ENCODE measurements at regions not wholly inside any gene's neighbourhood (a gene's known extent, or its start where the extent isn't known, plus 50 kb on each side); places are given as distances from the start of the nearest gene placed in this dataset.

DNA sequence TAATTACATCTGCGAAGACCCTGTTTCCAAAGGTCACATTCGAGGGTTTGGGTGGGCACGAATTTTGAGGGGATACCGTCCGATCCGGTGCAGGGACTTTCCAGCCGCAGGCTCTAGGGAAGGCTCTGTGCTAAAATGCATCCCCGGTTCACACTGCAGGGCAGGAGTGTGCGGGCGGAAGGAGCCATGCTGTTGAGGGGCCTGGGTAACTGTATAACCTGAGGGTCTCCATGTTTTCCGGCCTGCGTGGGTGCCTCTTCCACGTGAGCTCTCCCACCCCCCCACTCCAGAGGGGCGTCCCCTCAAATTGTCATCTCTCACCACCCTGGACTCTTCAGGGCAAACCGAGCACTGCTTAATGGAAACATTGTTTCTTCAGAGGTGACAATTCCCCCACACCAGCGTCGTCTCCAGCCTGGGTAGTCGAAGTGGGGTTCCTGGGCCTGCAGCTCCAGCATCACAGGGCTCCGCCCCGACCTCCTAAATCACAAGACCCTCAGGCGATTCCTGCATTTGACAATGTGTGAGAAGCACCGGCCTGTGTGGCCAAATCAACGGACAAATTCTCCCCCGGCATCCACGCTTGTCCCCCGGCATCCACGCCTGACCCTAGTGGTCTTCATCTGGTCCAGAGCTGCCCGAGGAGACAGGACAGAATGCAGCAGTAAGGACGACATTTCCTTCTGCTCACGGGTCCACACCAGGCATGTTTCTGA, 51.2 kb downstream of the FOXL3 start:
- no peak for DNase-seq (ENCODE audit: low spot score)
- Mint-ChIP-seq H3K27ac (no peak overlapping the region), H3K36me3 (ENCODE audit: low read depth) (no peaks in the 10 kb centered on the region), H3K9me3 (no peaks in the 10 kb centered on the region), H3K4me1 (ENCODE audit: low read depth) (no peaks in the 10 kb centered on the region), H3K27me3 (ENCODE audit: low read depth) (no peaks in the 10 kb centered on the region), H3K4me3 (no peak overlapping the region)

DNA sequence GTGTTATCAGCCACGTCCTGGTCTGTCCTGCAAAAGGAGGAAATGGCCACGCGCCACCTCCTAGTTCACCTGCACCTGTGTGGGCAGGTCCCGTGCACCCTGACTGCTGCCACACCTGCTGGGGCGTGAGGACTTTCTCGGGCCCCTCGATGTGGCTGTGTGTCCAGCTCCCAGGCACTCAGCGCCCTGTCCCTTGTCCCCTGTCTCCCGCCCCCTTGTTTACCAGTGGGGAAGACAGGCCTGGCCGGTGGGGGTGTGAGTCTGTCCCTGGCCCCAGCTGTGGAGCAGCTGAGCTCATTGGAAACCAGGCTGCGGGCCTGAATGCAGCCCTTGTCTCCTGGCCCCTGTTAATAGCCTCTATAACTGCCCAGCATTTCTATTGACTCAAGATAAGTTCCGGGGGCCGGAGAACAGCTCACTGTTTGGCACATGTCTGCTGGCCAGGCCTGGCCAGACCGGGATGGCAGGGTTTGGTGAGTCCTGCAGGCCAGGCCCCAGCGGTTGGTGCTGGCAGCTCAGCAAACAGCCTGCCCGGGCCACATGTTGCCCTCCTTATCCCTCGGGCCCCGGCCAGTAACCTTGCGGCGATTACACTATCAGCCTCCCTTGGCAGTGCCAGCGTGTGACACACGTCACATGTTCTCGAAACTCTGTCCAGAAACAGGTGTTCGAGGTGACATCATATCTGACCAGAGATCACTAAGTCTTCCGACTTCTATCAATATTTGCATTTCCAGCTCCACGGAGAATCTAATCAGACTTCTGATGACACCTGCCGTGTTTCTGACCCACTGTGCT, 52.1 kb downstream of the FOXL3 start:
- Mint-ChIP-seq H3K36me3 (ENCODE audit: low read depth) (no peaks in the 10 kb centered on the region), H3K27ac (no peak overlapping the region), H3K4me1 (ENCODE audit: low read depth) (no peaks in the 10 kb centered on the region), H3K4me3 (no peak overlapping the region), H3K27me3 (ENCODE audit: low read depth) (no peaks in the 10 kb centered on the region), H3K9me3 (no peaks in the 10 kb centered on the region)
- DNase-seq (ENCODE audit: low spot score), result no peak

DNA sequence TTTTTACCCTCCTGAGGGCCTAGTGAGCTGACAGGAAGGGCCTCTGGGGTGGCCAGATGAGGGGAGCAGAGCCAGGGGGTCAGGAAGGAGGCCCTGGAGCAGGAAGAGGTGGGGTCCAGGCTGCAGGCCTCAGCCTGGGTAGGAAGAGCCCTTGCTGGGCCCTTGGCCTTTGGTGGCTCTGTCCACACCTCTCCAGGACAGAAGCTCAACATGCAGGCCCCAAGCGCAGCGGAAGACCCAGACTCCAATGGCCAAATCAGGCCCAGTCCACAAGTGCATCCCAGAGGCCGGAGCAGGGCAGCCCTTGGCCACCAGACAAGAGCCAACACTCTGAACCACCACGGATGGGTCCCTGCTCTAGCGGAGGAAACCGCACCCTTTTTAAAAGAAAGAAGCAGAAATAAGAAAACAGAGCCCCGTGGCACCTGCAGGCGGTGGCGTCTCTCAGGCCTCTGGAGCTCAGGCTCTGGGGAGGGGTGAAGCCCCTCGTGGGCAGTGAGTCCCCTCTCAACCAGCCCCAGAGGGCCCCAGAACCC, 52.8 kb downstream of the FOXL3 start:
- DNase-seq (ENCODE audit: low spot score), result no peak
- H3K36me3 Mint-ChIP-seq (ENCODE audit: low read depth), result no peaks in the 10 kb centered on the region
- H3K27me3 Mint-ChIP-seq (ENCODE audit: low read depth), result no peaks in the 10 kb centered on the region
- H3K9me3 Mint-ChIP-seq, result no peaks in the 10 kb centered on the region
- H3K27ac Mint-ChIP-seq, result no peak overlapping the region
- no peak overlapping the region for H3K4me3 Mint-ChIP-seq
- no peaks in the 10 kb centered on the region for H3K4me1 Mint-ChIP-seq (ENCODE audit: low read depth)

DNA sequence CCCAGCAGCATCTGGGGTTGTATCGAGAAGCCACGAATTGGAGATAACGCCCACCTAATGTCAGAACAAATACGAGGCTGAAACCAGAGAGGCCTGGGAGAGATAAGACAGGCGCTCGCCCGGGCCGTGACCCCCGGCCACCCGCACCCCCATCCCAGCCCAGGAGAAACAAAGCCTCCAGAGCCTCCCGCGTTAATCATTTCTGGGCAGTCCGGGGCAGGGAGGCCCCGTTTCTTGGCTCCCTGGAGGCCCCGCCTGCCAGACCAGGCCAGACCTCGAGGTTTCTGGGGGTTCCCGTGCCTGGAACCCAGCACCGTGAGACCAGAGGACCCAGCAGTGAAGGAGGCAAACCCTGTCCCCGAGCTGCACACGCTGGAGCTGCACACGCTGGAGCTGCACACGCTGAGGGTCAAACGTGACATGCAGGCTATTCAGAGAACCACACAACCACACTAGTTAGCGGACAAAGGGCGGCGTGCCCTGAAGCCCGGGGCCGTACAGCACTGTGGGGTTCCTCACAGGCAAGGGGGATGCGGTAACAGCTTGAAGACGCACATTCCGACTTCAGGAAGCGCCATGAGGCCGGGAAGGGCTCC, 53.4 kb downstream of the FOXL3 start:
- Mint-ChIP-seq H3K4me1 (ENCODE audit: low read depth) (no peaks in the 10 kb centered on the region), H3K4me3 (no peak overlapping the region), H3K9me3 (no peaks in the 10 kb centered on the region), H3K36me3 (ENCODE audit: low read depth) (no peaks in the 10 kb centered on the region), H3K27ac (no peak overlapping the region), H3K27me3 (ENCODE audit: low read depth) (no peaks in the 10 kb centered on the region)
- no peak for DNase-seq (ENCODE audit: low spot score)

DNA sequence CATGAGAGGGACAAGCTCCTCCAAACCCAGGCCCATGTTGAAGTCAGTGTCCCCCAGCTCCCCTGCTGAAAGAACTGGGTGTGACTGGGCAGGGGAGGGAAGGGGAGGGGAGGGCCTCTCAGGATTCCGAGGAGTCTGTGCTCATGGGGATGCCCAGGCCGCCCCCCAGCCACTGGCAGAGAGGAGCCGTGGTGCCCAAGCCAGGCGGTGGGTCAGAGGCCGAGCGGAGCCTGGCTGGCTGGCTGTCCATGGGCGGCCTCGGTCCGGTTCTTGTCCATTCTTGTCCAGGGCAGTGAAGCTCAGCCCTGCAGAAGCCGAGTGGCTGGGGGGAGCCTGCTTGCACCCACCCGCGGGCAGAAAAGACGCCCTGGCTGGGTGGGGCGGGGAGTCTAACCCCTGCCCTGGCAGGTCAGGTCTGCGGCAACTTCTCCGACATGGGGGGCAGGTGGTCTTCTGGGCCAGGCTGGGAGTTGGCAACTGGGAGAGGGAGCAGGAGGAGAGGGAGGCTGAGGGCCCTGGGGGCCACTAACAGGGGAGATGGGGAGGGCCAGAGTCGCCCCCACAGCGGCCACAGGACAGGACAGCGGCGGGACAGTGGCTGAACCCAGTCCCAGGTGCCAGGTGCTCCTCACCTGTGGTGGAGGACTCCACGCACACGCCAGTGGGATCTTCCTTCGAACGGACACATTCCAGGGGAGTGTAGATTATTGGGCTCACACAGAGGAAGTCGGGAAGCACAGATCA, 54.1 kb downstream of the FOXL3 start:
- Mint-ChIP-seq H3K27me3 (ENCODE audit: low read depth) (no peaks in the 10 kb centered on the region), H3K4me1 (ENCODE audit: low read depth) (no peaks in the 10 kb centered on the region), H3K27ac (no peak overlapping the region), H3K9me3 (no peaks in the 10 kb centered on the region), H3K4me3 (no peak overlapping the region), H3K36me3 (ENCODE audit: low read depth) (no peaks in the 10 kb centered on the region)
- DNase-seq (ENCODE audit: low spot score), result no peak

DNA sequence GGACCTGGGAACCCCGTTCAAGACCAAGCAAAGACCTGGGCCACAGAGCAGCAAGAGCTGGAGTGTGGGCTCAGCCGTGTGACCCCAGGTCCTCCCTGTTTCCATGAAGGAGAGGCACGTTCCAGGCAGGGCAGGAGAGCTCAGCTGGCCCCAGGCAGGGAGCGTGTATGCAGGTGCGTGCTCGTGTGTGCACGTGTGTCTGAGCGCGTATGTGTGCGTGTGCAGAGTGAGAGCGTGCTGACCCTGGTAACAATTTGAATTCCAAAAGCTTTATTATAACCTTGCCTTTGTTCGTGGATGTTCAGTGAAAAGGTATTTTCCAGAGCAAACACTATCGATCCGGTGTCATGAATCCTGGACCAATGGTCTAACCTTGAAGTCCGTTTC, 54.6 kb downstream of the FOXL3 start:
- DNase-seq (ENCODE audit: low spot score), result no peak
- H3K4me1 Mint-ChIP-seq (ENCODE audit: low read depth), result no peaks in the 10 kb centered on the region
- H3K27me3 Mint-ChIP-seq (ENCODE audit: low read depth), result no peaks in the 10 kb centered on the region
- H3K36me3 Mint-ChIP-seq (ENCODE audit: low read depth), result no peaks in the 10 kb centered on the region
- H3K4me3 Mint-ChIP-seq, result no peak overlapping the region
- H3K9me3 Mint-ChIP-seq, result no peaks in the 10 kb centered on the region
- H3K27ac Mint-ChIP-seq, result no peak overlapping the region

DNA sequence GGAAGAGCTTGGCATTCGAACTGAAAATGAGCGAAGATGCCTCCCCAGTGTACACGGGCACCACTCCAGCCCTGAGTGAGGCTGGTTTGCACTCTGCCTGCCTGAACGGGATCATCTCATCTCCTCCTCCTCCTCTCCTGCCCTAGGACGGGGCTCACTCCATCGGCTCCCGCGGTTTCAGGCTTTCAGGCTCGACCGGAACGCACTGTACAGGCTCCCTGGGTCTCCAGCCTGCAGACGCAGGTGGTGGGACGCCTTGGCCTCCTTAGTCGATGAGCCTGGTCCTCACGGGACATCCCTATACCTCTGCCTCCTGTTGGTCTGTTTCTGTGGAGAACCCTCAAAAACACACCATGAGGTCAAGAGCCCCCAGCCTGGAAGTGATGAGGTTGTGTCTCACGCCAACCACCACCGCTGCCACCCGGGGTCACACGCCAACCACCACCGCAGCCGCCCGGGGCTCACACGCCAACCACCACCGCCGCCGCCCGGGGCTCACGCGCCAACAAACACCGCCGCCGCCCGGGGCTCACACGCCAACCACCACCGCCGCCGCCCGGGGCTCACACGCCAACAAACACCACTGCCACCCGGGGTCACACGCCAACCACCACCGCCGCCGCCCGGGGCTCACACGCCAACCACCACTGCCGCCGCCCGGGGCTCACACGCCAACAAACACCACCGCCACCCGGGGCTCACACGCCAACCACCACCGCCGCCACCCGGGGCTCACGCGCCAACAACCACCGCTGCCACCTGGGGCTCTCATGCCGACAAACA, 56.3 kb downstream of the FOXL3 start:
- H3K9me3 Mint-ChIP-seq, result no peaks in the 10 kb centered on the region
- DNase-seq (ENCODE audit: low spot score), result no peak
- H3K4me1 Mint-ChIP-seq (ENCODE audit: low read depth), result no peaks in the 10 kb centered on the region
- H3K27ac Mint-ChIP-seq, result no peak overlapping the region
- H3K4me3 Mint-ChIP-seq, result no peak overlapping the region
- H3K36me3 Mint-ChIP-seq (ENCODE audit: low read depth), result no peaks in the 10 kb centered on the region
- no peaks in the 10 kb centered on the region for H3K27me3 Mint-ChIP-seq (ENCODE audit: low read depth)

DNA sequence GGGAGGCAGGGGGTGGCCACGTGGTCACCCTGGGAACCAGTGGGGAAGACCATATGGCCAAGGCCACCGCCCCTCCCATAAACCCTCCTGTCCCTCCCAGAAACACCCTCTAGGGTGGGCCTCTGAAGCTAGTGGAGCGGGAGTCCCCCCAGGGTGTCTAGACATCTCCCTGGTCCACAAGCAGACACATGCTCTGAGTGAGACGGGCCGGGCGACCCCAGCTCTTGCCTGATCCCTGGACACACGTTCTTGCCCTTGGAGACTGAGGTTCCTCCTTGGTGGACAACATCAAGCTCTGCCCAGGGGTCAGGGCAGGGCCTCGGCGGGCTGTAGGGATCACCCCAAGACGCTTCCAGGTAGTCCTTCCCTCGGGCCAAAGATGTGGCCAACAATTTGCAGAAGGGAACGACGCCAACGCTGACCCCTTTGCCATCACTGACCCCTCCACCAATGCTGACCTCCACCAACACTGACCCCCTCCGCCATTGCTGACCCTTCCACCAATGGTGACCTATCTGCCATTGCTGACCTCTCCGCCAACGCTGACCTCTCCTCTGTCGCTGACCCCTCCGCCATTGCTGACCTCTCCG, 57.1 kb downstream of the FOXL3 start:
- Mint-ChIP-seq H3K27me3 (ENCODE audit: low read depth) (peaks cover 2% of the 10 kb centered on the region), H3K4me3 (no peak overlapping the region), H3K4me1 (ENCODE audit: low read depth) (peaks cover 6% of the 10 kb centered on the region), H3K27ac (no peak overlapping the region), H3K9me3 (no peaks in the 10 kb centered on the region), H3K36me3 (ENCODE audit: low read depth) (no peaks in the 10 kb centered on the region)
- DNase-seq (ENCODE audit: low spot score), result no peak

DNA sequence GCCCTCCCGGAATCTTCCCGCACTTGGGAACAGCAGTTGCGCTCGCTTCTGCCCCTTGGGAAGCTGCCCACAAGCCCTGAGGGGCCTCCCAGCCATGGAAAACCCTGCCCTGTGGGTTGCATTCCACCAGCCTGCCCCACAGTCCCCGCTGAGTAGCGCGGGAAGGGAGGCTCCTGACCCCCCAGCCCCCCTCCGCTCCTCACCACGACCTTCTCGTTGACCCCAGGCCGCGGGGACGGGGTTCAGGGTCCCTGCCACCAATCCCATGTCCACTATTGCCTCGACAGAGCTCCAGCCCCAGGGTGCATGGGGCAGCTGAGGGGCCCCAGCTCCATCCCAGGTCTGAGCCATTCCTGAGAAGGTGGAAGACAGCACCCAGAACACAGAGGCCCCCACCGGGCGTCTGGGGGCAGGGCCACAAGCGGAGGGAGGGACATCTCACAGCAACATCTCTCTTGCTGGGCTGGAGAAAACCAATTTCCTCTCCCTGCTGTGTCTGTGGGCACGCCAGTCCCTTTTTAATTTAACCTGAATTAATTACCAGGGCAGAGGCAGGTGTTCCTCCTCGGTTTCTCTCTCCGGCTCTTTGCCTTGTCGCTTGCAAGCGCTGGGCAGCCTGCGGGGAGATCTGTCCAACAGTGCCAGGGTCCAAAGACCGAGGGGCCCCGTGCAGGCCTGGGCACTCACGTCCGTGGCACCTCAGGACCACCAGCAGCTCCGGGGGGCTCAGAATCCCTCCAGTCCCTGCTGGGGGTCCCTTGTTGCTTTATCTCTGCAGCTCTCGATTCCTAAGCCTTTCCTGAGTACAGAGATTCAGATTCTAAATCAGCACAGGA, 57.9 kb downstream of the FOXL3 start:
- DNase-seq (ENCODE audit: low spot score), result no peak
- Mint-ChIP-seq H3K36me3 (ENCODE audit: low read depth) (no peaks in the 10 kb centered on the region), H3K4me1 (ENCODE audit: low read depth) (peaks cover 11% of the 10 kb centered on the region), H3K4me3 (no peak overlapping the region), H3K27me3 (ENCODE audit: low read depth) (peaks cover 4% of the 10 kb centered on the region), H3K27ac (no peak overlapping the region), H3K9me3 (no peaks in the 10 kb centered on the region)

DNA sequence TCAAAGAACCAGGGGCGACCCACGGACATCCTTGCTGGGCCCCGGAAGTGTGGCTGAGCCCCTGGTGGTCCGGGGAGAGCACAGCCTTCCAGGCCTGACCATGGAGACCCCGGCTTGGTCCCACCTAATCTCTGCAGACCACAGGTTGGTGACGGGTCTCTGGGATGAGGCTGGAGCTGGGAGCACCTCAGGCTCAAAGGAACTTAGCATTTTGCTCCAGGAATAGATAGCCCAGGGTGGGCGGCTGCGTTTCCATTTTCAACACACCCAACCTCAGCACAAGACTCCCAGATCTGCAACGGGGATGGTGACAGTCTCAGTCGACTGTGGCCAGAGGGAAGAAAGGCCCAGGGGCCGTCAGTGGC, 58.5 kb downstream of the FOXL3 start:
- DNase-seq (ENCODE audit: low spot score), result no peak

DNA sequence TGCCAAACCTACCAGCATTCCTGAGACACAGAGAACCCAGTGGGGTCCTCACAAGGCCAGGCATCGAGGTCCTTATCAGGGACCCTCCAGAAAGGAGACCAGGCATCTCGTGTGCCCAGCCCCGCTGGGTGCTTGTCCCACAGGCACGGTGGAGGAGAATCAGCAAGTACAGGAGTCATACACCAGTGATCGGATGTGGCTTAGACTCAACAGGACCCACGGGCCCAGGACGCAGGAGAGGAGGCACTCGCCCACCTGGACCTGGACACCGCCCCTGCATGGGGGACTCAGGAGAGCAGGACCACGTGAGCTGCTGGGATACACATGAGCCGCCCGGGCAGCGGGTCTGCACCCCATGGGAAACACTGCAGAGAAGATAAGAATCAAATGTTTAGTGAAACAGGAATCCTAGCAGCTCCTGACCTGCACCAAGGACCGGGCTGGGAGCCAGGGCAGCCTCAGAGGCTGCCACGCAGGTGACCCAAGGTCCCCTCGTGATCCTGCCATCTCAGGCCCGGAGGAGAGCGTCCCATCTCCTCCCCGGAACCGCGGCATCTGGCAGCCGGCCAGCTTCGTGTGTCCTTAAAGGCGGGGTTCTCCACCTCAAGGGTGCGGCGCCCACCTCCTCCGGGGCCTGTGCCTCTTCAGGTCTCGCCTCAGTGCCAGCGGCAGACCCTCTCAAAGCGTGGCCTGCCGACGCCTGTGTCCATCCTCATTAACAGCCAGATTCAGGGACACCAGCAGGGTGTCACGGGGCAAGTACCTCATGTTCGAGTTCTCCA, 59.2 kb downstream of the FOXL3 start:
- peak overlapping the region; percentile 18 for H3K27ac Mint-ChIP-seq
- peaks cover 11% of the 10 kb centered on the region for H3K4me1 Mint-ChIP-seq (ENCODE audit: low read depth)
- no peak for DNase-seq (ENCODE audit: low spot score)
- H3K27me3 Mint-ChIP-seq (ENCODE audit: low read depth), result peaks cover 4% of the 10 kb centered on the region
- H3K9me3 Mint-ChIP-seq, result no peaks in the 10 kb centered on the region
- no peak overlapping the region for H3K4me3 Mint-ChIP-seq
- H3K36me3 Mint-ChIP-seq (ENCODE audit: low read depth), result no peaks in the 10 kb centered on the region

More for the DNA sequence above, 58.5 kb downstream of the FOXL3 start:
- no peak overlapping the region for H3K4me3 Mint-ChIP-seq
- peaks cover 11% of the 10 kb centered on the region for H3K4me1 Mint-ChIP-seq (ENCODE audit: low read depth)
- peaks cover 4% of the 10 kb centered on the region for H3K27me3 Mint-ChIP-seq (ENCODE audit: low read depth)
- H3K27ac Mint-ChIP-seq, result no peak overlapping the region
- no peaks in the 10 kb centered on the region for H3K36me3 Mint-ChIP-seq (ENCODE audit: low read depth)
- no peaks in the 10 kb centered on the region for H3K9me3 Mint-ChIP-seq

DNA sequence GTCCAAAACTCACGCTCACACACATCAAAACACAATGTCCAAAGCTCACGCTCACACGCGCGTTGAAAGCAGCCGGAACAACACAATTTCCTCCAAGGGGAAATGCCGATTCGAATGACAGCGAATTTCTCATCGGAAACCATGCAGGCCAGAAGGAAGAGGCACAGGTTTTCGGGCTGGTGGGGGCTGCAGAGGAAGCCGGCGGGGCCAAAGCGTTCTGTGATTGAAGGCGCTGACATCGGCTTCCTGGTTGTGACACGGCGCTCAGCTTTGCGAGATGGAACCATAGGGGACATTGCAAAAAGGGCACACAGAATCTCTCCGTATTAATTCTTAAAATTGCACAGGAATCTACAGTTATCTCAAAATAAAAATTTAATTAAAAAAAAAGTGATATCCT, 61.3 kb downstream of the FOXL3 start:
- no peaks in the 10 kb centered on the region for H3K36me3 Mint-ChIP-seq (ENCODE audit: low read depth)
- peaks cover 4% of the 10 kb centered on the region for H3K27me3 Mint-ChIP-seq (ENCODE audit: low read depth)
- no peaks in the 10 kb centered on the region for H3K9me3 Mint-ChIP-seq
- no peak overlapping the region for H3K27ac Mint-ChIP-seq
- H3K4me1 Mint-ChIP-seq (ENCODE audit: low read depth), result peaks cover 11% of the 10 kb centered on the region
- DNase-seq (ENCODE audit: low spot score), result peak; percentile 23
- H3K4me3 Mint-ChIP-seq, result no peak overlapping the region
